Neural progenitor cell (in vitro differentiated cells): ENCODE measurements at regions not wholly inside any gene's neighbourhood (a gene's known extent, or its start where the extent isn't known, plus 50 kb on each side); places are given as distances from the start of the nearest gene placed in this dataset.

Source experiments
- CTCF ChIP-seq: fragments of 200-600 bp; sonication (generic); IDR thresholded peaks from 2 replicates; pipeline ENCODE4 v1.5.1; 2017; ENCODE audit warnings: antibody characterized with exemption, mild to moderate bottlenecking
- EZH2phosphoT487 ChIP-seq: fragments of 200-600 bp; sonication (generic); IDR thresholded peaks from 2 replicates; pipeline ENCODE4 v1.6.1; 2017; ENCODE audit warnings: antibody characterized with exemption

GRCh38 chr6:90975741-90976140 lies 388.9 kb upstream of the MAP3K7 start:
- TF ChIP-seq CTCF = no peak
- no peak for TF ChIP-seq EZH2phosphoT487
